ENCODE measurements at regions not wholly inside any gene's neighbourhood (a gene's known extent, or its start where the extent isn't known, plus 50 kb on each side); places are given as distances from the start of the nearest gene placed in this dataset.

- no peak overlapping the region for H3K4me3 Mint-ChIP-seq
- TF ChIP-seq, protein P1, sequence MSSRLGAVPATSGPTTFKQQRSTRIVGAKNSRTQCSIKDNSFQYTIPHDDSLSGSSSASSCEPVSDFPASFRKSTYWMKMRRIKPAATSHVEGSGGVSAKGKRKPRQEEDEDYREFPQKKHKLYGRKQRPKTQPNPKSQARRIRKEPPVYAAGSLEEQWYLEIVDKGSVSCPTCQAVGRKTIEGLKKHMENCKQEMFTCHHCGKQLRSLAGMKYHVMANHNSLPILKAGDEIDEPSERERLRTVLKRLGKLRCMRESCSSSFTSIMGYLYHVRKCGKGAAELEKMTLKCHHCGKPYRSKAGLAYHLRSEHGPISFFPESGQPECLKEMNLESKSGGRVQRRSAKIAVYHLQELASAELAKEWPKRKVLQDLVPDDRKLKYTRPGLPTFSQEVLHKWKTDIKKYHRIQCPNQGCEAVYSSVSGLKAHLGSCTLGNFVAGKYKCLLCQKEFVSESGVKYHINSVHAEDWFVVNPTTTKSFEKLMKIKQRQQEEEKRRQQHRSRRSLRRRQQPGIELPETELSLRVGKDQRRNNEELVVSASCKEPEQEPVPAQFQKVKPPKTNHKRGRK (CRISPR knock-in tag; IDR thresholded peaks at IDR 0.05; ENCODE audit: borderline replicate concordance) = no peak
- TF ChIP-seq, protein P2, sequence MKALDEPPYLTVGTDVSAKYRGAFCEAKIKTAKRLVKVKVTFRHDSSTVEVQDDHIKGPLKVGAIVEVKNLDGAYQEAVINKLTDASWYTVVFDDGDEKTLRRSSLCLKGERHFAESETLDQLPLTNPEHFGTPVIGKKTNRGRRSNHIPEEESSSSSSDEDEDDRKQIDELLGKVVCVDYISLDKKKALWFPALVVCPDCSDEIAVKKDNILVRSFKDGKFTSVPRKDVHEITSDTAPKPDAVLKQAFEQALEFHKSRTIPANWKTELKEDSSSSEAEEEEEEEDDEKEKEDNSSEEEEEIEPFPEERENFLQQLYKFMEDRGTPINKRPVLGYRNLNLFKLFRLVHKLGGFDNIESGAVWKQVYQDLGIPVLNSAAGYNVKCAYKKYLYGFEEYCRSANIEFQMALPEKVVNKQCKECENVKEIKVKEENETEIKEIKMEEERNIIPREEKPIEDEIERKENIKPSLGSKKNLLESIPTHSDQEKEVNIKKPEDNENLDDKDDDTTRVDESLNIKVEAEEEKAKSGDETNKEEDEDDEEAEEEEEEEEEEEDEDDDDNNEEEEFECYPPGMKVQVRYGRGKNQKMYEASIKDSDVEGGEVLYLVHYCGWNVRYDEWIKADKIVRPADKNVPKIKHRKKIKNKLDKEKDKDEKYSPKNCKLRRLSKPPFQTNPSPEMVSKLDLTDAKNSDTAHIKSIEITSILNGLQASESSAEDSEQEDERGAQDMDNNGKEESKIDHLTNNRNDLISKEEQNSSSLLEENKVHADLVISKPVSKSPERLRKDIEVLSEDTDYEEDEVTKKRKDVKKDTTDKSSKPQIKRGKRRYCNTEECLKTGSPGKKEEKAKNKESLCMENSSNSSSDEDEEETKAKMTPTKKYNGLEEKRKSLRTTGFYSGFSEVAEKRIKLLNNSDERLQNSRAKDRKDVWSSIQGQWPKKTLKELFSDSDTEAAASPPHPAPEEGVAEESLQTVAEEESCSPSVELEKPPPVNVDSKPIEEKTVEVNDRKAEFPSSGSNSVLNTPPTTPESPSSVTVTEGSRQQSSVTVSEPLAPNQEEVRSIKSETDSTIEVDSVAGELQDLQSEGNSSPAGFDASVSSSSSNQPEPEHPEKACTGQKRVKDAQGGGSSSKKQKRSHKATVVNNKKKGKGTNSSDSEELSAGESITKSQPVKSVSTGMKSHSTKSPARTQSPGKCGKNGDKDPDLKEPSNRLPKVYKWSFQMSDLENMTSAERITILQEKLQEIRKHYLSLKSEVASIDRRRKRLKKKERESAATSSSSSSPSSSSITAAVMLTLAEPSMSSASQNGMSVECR (CRISPR knock-in tag; IDR thresholded peaks at IDR 0.05; ENCODE audit: borderline replicate concordance) = no peak
- no peak for TF ChIP-seq E2F5 (CRISPR knock-in tag; IDR thresholded peaks at IDR 0.05)
- no peak for TF ChIP-seq ATF6 (CRISPR knock-in tag; IDR thresholded peaks at IDR 0.05)
- TF ChIP-seq NR3C1 (CRISPR knock-in tag; conservative IDR thresholded peaks at IDR 0.05; ENCODE audit: low read depth) = no peak
- no peak for TF ChIP-seq MXD4 (CRISPR knock-in tag; IDR thresholded peaks at IDR 0.05; ENCODE audit: borderline replicate concordance)
- H3K9me3 Mint-ChIP-seq = no peaks in the 10 kb centered on the region
- no peak overlapping the region for H3K27ac Mint-ChIP-seq
- no peaks in the 10 kb centered on the region for H3K27me3 Mint-ChIP-seq (ENCODE audit: low read depth)
- ATAC-seq = no peak
- H3K4me1 Mint-ChIP-seq = peaks cover 10% of the 10 kb centered on the region
- ChIA-PET CTCF (no interaction called here), POLR2A (no interaction called here)
- H3K36me3 Mint-ChIP-seq = no peaks in the 10 kb centered on the region
- DNase-seq (ENCODE audit: low spot score) = no peak
Observed at GRCh38 chr12:25013061-25013460, 64.2 kb upstream of the BCAT1 start.

- Mint-ChIP-seq H3K4me1 (peaks cover 10% of the 10 kb centered on the region), H3K27me3 (ENCODE audit: low read depth) (no peaks in the 10 kb centered on the region), H3K27ac (no peak overlapping the region), H3K9me3 (no peaks in the 10 kb centered on the region), H3K4me3 (no peak overlapping the region), H3K36me3 (no peaks in the 10 kb centered on the region)
- ATAC-seq = no peak
- POLR2A ChIA-PET = no interaction called here
- TF ChIP-seq JUN (CRISPR knock-in tag; IDR thresholded peaks at IDR 0.05) (no peak), ZBTB21 (CRISPR knock-in tag; IDR thresholded peaks at IDR 0.05; ENCODE audit: borderline replicate concordance) (no peak), PRDM15 (CRISPR knock-in tag; IDR thresholded peaks at IDR 0.05) (no peak), SP1 (CRISPR knock-in tag; conservative IDR thresholded peaks at IDR 0.05) (no peak), NR3C1 (CRISPR knock-in tag; conservative IDR thresholded peaks at IDR 0.05; ENCODE audit: low read depth) (no peak), TP53 (CRISPR knock-in tag; IDR thresholded peaks at IDR 0.05) (no peak), JAZF1 (CRISPR knock-in tag; IDR thresholded peaks at IDR 0.05) (no peak), E2F4 (CRISPR knock-in tag; IDR thresholded peaks at IDR 0.05; ENCODE audit: borderline replicate concordance, low read depth) (no peak)
- TF ChIP-seq, protein P3, sequence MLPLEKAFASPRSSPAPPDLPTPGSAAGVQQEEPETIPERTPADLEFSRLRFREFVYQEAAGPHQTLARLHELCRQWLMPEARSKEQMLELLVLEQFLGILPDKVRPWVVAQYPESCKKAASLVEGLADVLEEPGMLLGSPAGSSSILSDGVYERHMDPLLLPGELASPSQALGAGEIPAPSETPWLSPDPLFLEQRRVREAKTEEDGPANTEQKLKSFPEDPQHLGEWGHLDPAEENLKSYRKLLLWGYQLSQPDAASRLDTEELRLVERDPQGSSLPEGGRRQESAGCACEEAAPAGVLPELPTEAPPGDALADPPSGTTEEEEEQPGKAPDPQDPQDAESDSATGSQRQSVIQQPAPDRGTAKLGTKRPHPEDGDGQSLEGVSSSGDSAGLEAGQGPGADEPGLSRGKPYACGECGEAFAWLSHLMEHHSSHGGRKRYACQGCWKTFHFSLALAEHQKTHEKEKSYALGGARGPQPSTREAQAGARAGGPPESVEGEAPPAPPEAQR (CRISPR knock-in tag; IDR thresholded peaks at IDR 0.05) = no peak
- TF ChIP-seq, protein P4, sequence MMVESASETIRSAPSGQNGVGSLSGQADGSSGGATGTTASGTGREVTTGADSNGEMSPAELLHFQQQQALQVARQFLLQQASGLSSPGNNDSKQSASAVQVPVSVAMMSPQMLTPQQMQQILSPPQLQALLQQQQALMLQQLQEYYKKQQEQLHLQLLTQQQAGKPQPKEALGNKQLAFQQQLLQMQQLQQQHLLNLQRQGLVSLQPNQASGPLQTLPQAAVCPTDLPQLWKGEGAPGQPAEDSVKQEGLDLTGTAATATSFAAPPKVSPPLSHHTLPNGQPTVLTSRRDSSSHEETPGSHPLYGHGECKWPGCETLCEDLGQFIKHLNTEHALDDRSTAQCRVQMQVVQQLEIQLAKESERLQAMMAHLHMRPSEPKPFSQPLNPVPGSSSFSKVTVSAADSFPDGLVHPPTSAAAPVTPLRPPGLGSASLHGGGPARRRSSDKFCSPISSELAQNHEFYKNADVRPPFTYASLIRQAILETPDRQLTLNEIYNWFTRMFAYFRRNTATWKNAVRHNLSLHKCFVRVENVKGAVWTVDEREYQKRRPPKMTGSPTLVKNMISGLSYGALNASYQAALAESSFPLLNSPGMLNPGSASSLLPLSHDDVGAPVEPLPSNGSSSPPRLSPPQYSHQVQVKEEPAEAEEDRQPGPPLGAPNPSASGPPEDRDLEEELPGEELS (CRISPR knock-in tag; IDR thresholded peaks at IDR 0.05) = no peak
- no peak for DNase-seq (ENCODE audit: low spot score)
- CTCF ChIA-PET = no interaction called here
Observed at GRCh38 chr12:25009496-25010092, 60.7 kb upstream of the BCAT1 start.
